NCI-H446 (cell line): ENCODE measurements at regions not wholly inside any gene's neighbourhood (a gene's known extent, or its start where the extent isn't known, plus 50 kb on each side); places are given as distances from the start of the nearest gene placed in this dataset.

Experiments
- DNase-seq, 2 experiments: peaks; one replicate each; lab custom pipeline; 2025; lab: John Stamatoyannopoulos, UW

GRCh38 chr9:78865737-78866136 is 568.8 kb downstream of the PSAT1 start:
- DNase-seq, result no peak

DNA sequence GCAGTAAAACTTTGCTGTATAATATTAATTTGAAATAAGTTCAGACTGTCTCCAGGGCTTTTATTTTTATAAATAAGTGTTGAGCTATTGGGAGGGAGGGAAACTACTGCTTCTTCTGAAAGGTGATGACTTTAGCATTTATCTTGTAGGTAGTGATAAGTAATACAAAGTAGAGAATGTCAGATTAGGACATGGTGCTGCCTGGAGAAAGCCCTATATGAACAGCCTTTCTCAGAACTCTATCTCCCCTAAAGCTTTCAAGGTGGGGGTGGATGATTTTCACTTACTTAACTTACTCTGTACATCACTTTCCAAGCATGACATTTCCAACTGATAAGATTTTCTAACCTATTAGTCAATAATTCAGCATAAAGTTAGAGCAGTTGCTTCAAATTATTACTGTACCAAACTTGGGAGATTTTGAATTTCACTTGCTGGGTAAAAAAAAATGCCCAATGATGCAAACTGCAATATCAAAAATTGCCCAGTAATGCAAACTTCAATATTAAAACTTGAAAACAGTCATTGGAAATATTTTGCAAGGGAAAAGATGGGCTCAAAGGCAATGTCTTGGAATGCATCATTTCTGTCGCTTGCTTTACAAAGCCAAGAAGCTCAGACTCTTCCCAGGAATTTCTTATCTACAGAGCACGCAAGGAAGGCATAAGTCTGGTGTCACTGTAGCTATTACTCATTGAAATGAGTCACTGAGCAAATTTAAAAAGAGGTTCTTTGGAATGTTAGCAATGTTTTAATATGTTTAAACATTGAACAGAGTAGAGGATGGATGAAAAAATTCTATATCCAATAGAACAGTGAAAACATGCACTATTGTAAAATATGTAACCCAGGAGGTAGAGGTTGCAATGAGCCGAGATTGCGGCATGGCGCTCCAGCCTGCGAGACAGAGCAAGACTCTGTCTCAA is 569.5 kb downstream of the PSAT1 start:
- DNase-seq, result no peak

GRCh38 chr9:78871086-78871451 is 574.1 kb downstream of the PSAT1 start:
- DNase-seq, result no peak

- no peak for DNase-seq
Measured at GRCh38 chr9:78871452-78872331, 574.8 kb downstream of the PSAT1 start.

DNA sequence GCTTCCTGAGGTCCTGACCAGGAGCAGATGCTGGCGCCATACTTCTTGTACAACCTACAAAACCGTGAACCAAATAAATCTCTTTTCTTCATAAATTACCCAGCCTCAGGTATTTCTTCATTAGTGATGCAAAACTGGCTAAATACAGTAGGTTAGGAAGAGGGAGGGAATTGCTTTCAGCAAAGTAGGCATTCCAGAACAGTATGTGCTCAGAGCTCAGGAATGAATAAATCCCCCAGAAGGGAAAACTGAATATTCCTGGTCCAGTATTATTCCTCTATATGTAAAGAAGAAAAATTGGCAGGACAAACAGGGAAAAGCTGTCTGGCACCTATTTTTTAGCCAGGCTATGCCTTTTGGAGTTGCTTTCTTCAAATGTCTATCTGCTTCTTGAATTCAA is 577.1 kb downstream of the PSAT1 start:
- no peak for DNase-seq

DNA sequence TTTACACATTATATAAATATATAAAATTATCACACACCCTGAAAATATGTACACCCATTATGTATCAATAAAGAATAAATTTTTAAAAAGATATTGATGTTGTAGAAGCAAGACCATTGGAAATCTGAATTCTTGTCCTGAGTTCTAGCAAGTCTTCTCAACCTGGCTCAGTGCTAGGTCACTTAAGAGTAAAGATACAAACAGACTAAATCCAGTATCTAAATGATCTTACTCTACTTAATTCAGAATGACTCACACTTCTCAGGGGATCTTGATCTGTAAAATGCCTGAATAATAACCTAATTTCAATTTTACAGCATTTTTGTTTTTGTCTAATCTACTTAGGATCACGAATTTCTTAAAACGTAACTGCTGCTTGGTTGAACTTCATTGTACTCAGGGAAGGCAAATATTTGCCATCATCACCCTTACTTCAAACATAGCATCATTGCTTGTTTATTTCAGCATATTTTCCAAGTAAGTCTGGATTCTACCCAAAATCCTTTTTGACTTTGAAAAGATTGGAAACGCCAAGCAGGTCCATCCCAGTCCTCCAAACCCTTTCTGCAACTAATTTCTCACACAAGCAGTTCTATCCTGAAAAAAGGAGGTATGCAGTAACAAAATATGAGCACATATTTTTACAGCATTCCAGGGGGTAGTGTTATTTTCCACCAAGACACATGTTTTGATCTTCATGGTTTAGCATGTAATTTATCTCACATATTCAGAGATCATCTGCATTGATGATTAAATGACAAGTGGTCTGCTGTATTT is 582.6 kb downstream of the PSAT1 start:
- no peak for DNase-seq

GRCh38 chr9:78881295-78881694 is 584.4 kb downstream of the PSAT1 start:
- no peak for DNase-seq

DNA sequence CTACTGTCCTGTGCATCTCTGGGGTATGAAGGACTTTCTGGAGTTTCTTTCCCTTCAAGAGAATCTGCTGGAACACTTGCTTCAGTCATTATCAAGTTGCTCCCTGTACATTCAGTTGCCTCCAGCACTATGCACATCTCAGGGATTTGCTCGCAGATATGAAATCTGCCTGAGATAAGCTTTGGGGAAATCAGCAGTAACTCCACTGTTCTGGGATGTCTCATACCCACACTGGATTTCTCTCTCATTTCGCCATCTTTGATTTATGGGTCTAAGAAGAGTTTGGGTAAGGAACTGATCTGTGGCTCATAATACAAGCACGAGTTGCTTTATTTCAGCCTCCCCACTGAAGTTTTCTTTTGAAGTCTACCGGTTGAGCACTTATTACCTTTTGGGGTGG is 585.6 kb downstream of the PSAT1 start:
- no peak for DNase-seq

DNA sequence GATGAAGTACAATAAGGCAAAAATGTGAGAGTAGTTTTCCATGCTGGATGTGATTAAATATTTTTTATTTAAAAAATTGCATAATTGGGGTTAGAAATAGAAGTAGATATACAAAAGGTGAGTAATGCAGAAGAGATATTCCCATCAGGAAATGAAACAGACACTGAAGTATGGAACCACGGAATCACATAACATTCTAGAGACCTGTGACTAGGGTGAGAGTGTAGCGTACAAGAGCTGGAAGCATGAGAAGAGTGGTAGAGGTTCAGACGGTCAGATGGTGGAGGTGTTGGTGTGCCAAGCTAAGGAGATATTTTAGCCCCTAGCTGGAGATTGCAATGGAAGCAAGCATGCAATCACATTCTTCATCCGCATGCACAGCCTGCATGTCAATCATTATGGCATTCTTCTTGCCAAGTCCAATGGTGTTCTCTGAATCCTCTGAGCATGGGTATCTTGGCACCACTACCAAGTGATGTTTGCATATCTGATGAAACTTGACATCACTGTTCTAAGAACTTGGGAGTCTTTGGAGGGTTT is 587.8 kb downstream of the PSAT1 start:
- no peak for DNase-seq

DNA sequence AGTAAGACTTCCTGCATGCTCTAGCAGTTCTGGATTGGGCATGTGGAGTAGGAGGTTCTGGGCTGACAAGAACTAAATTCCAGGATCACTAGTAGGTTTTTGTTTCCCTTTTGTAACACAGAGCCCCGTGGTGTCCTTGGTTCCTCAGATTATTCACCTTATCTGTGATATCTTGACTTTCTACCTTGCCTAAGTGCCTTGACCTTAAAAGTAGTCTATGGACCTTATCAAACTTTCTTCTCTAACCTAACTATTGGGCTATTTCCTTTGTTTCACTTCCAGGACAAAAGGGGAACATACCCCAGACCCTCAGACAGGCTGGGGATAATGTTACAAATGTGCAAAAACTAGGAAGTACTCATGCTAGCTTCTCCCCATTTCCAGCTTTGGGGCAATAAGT is 595.3 kb downstream of the PSAT1 start:
- DNase-seq, result no peak

- DNase-seq, result no peak
Measured at GRCh38 chr9:78892769-78893168, 595.8 kb downstream of the PSAT1 start.

DNA sequence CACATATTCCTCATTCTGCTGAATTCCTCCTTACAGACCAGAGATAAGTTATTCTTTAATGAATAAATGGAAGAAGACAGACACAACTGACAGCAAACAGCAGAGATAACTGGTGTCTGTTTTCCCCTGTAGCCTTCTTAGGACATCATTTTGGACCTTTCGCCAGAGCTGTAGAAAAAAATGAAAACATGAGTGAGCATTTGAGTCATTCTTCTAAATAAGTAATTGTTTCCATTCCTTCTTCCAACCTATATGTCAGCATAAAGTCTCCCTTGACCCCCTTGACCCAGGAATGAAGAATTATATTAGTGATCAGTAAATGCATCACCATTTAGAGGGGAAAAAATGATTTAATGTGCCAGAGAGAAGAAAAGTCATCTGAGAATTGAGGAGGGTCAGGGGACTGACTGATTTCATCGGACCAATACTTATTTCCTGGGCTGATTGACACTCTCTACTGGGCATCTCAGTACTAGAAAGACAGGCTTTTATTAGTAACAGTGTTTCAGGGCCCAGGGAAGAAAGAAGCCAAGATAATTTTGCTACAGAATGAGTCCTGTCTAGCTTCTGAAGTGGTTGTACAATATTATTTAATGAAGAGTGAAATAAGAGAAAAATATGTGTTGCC is 597.0 kb downstream of the PSAT1 start:
- DNase-seq, result no peak

DNA sequence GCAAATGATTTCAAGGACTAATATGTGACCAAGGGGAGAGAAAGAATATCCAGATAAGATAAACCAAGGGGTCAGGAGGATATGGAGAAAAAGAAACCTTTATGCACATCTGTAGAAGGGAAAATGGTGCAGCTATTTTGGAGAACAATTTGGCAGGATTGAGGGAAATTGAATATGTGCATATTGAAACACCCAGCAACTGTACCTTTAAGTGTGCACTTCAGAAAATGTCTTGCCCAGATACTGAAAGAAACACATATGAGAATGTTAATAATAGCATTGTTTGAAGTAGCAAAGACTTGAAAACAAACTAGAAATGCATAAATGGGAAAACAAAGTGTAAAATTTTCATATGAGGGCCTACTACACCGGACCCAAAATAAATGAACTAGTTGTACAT is 599.6 kb downstream of the PSAT1 start:
- DNase-seq, result no peak

DNA sequence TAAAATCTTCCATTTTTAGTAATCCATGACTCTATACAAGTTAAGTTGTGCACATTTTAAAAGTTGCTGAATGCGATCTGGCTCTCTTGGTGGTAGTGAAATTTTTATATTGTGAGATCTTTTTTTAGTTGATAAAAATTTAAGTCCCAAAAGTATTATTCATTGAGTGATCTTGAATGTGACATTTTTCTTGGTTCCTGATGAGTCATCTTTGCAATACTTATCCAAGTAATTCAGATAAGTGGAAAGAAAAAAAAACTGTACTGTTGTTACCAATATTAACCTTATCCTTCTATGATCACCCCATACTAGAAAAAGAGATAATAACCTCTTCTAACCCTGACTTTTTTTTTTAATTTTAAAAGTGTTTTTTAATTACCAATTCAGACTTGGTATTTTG is 601.3 kb downstream of the PSAT1 start:
- no peak for DNase-seq

- DNase-seq, result no peak
Measured at GRCh38 chr9:78899006-78899405, 602.1 kb downstream of the PSAT1 start.

- no peak for DNase-seq
Measured at GRCh38 chr9:78900500-78900899, 603.6 kb downstream of the PSAT1 start.

- no peak for DNase-seq
Measured at GRCh38 chr9:78902051-78902450, 605.1 kb downstream of the PSAT1 start.

GRCh38 chr9:78903581-78903980 is 606.7 kb downstream of the PSAT1 start:
- DNase-seq, result no peak

- no peak for DNase-seq
Measured at GRCh38 chr9:78904686-78905085, 607.8 kb downstream of the PSAT1 start.

DNA sequence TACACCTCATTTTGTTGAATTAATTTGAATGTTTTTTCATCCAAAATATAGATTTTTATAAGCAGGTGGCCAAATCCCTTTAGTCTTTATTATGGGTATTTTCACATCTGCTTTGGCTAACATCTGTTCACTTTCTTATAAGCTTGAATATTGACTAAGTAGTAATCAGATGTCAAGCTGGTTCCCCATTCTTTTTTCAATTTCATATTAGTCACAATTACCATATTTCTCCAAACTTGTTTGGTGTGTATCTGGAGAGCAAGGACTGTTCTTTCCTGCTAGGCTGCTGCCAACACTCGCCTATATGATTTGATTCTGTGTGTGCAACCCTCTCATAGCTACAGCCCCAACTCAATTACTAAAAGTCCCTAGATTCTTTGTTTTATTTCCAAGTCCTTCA is 608.5 kb downstream of the PSAT1 start:
- DNase-seq, result no peak

DNA sequence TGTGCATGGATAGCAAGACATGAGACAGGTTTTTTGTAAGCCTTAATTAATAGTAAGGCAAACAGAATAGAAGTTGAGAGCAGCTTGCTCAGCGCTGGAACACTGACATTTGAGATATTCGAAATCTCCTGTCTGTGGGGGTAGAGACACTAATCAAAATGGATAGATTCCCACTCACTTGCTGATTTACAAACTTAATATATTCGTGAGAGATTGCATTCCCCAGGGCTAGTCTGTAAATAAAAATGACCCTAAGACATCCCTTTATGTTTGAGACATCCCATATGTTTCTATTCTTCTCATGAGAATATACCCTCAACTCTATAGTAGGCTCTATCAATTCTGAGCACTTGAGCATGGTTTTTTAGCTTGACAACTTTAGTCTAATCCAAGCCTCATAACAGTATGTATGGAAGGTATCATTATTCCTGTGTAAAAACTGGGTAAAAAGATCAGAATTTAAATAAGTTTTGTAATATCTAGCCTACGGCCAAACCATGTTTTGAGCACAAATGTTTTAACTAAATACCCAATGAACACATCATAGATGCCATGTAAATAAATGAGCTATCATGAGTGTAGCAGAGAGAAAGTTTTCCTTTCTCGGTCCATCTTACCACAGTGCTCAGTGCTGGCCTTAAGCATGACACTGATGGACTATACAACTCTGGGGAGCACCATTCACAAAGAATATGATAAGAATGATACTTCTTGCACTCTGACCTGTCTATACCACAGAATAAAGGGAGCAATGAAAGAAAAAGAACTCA is 609.2 kb downstream of the PSAT1 start:
- no peak for DNase-seq
